Upper lobe of left lung (tissue), 4 donors: ENCODE measurements at regions not wholly inside any gene's neighbourhood (a gene's known extent, or its start where the extent isn't known, plus 50 kb on each side); places are given as distances from the start of the nearest gene placed in this dataset.

Experiments used
- EP300 ChIP-seq, 4 donors: sonication (generic); formaldehyde crosslinking; IDR thresholded peaks; one replicate each; pipeline ENCODE4 v1.5.1; 2017; ENCODE audit warnings: antibody characterized with exemption in 4 of 4, control low read depth in 2 of 4
- POLR2A ChIP-seq, 4 donors: fragments of 450-650 bp; IDR thresholded peaks; one replicate each; pipeline ENCODE4 v1.5.1; 2016 to 2017; ENCODE audit warnings: antibody characterized with exemption in 4 of 4, mild to moderate bottlenecking in 2 of 4
- POLR2AphosphoS5 ChIP-seq, 2 donors: sonication (generic); formaldehyde crosslinking; IDR thresholded peaks; one replicate each; pipeline ENCODE4 v1.5.1; 2017; ENCODE audit warnings: antibody characterized with exemption in 2 of 2
- TF ChIP-seq, protein P1 (sequence below), 6 experiments: fragments of 450-650 bp in 4 of 6; fragments of 200-600 bp in 2 of 6; sonication (generic) in 2 of 6; IDR thresholded peaks; one replicate each; pipeline ENCODE4 v1.5.1; 2016 to 2019; ENCODE audit warnings: antibody characterized with exemption in 6 of 6

DNA sequence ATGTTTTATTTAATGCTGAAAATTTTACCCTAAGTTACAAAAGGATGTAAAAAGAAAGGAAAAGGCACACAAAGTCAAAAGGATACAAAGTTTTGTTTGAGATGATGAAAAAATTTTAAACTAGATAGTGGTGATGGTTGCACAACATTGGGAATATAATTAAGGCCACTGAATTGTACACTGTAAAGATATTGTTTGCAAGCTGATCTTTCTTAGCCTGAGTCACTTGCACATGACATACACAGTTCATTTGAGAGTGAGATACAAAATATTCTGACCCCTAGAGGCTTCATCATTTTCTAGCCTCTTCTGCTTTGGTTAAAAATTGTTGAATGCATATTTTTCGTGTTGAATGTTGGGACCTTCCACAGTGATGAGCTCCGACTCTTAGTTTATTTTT lies 462.6 kb downstream of the HDGFL1 start:
- TF ChIP-seq, protein P1, sequence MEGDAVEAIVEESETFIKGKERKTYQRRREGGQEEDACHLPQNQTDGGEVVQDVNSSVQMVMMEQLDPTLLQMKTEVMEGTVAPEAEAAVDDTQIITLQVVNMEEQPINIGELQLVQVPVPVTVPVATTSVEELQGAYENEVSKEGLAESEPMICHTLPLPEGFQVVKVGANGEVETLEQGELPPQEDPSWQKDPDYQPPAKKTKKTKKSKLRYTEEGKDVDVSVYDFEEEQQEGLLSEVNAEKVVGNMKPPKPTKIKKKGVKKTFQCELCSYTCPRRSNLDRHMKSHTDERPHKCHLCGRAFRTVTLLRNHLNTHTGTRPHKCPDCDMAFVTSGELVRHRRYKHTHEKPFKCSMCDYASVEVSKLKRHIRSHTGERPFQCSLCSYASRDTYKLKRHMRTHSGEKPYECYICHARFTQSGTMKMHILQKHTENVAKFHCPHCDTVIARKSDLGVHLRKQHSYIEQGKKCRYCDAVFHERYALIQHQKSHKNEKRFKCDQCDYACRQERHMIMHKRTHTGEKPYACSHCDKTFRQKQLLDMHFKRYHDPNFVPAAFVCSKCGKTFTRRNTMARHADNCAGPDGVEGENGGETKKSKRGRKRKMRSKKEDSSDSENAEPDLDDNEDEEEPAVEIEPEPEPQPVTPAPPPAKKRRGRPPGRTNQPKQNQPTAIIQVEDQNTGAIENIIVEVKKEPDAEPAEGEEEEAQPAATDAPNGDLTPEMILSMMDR (IDR thresholded peaks at IDR 0.05), result no peak
- TF ChIP-seq POLR2A (IDR thresholded peaks at IDR 0.05) (no peak), POLR2AphosphoS5 (IDR thresholded peaks at IDR 0.05) (no peak), EP300 (IDR thresholded peaks at IDR 0.05) (no peak)
